ENCODE measurements at regions not wholly inside any gene's neighbourhood (a gene's known extent, or its start where the extent isn't known, plus 50 kb on each side); places are given as distances from the start of the nearest gene placed in this dataset.

- no peak overlapping the region for H3K4me3 ChIP-seq (ENCODE audit: low read depth, low read length)
- no peak for DNase-seq (ENCODE audit: low read depth)
- TF ChIP-seq MAX (IDR thresholded peaks at IDR 0.05; ENCODE audit: low read depth, low read length) (no peak), MYC (IDR thresholded peaks at IDR 0.05; ENCODE audit: low read depth, low read length) (no peak), CTCF (IDR thresholded peaks at IDR 0.05; ENCODE audit: low read depth, low read length) (no peak), POLR2A (IDR thresholded peaks at IDR 0.05; ENCODE audit: extremely low read depth, insufficient read length) (no peak)
Measured at GRCh38 chr6:4698901-4699659, 77.1 kb upstream of the CDYL start.

- H3K4me3 ChIP-seq (ENCODE audit: low read depth, low read length), result no peak overlapping the region
- peak; percentile 34 for DNase-seq (ENCODE audit: low read depth)
- TF ChIP-seq CTCF (IDR thresholded peaks at IDR 0.05; ENCODE audit: low read depth, low read length), result no peak
- no peak for TF ChIP-seq MYC (IDR thresholded peaks at IDR 0.05; ENCODE audit: low read depth, low read length)
- TF ChIP-seq POLR2A (IDR thresholded peaks at IDR 0.05; ENCODE audit: extremely low read depth, insufficient read length), result no peak
- no peak for TF ChIP-seq MAX (IDR thresholded peaks at IDR 0.05; ENCODE audit: low read depth, low read length)
Measured at GRCh38 chr6:4693173-4693970, 82.8 kb upstream of the CDYL start.

- no peak for TF ChIP-seq POLR2A (IDR thresholded peaks at IDR 0.05; ENCODE audit: extremely low read depth, insufficient read length)
- TF ChIP-seq MAX (IDR thresholded peaks at IDR 0.05; ENCODE audit: low read depth, low read length), result no peak
- no peak for TF ChIP-seq CTCF (IDR thresholded peaks at IDR 0.05; ENCODE audit: low read depth, low read length)
- no peak for TF ChIP-seq MYC (IDR thresholded peaks at IDR 0.05; ENCODE audit: low read depth, low read length)
- DNase-seq (ENCODE audit: low read depth), result no peak
- no peak overlapping the region for H3K4me3 ChIP-seq (ENCODE audit: low read depth, low read length)
Measured at GRCh38 chr6:4692664-4693063, 83.5 kb upstream of the CDYL start.

- DNase-seq (ENCODE audit: low read depth), result peak; percentile 88
- TF ChIP-seq MYC (IDR thresholded peaks at IDR 0.05; ENCODE audit: low read depth, low read length) (no peak), CTCF (IDR thresholded peaks at IDR 0.05; ENCODE audit: low read depth, low read length) (no peak), MAX (IDR thresholded peaks at IDR 0.05; ENCODE audit: low read depth, low read length) (no peak), POLR2A (IDR thresholded peaks at IDR 0.05; ENCODE audit: extremely low read depth, insufficient read length) (no peak)
- peak overlapping the region; percentile 59 for H3K4me3 ChIP-seq (ENCODE audit: low read depth, low read length)
Measured at GRCh38 chr6:4687989-4688947, 87.9 kb upstream of the CDYL start.

GRCh38 chr6:4687656-4687988, 88.6 kb upstream of the CDYL start:
- no peak for TF ChIP-seq POLR2A (IDR thresholded peaks at IDR 0.05; ENCODE audit: extremely low read depth, insufficient read length)
- TF ChIP-seq CTCF (IDR thresholded peaks at IDR 0.05; ENCODE audit: low read depth, low read length), result no peak
- TF ChIP-seq MYC (IDR thresholded peaks at IDR 0.05; ENCODE audit: low read depth, low read length), result no peak
- TF ChIP-seq MAX (IDR thresholded peaks at IDR 0.05; ENCODE audit: low read depth, low read length), result no peak
- DNase-seq (ENCODE audit: low read depth), result no peak
- peak overlapping the region; percentile 59 for H3K4me3 ChIP-seq (ENCODE audit: low read depth, low read length)
